ENCODE measurements at regions not wholly inside any gene's neighbourhood (a gene's known extent, or its start where the extent isn't known, plus 50 kb on each side); places are given as distances from the start of the nearest gene placed in this dataset.

GRCh38 chr13:89486709-89487108 is 1815.5 kb downstream of the SLITRK5 start:
- TF ChIP-seq POLR2AphosphoS5 (IDR thresholded peaks at IDR 0.05; ENCODE audit: low read depth), result no peak
- TF ChIP-seq REST (IDR thresholded peaks at IDR 0.05; ENCODE audit: insufficient replicate concordance, low read depth), result no peak
- TF ChIP-seq GABPA (IDR thresholded peaks at IDR 0.05; ENCODE audit: low read depth), result no peak
- TF ChIP-seq CTCF (IDR thresholded peaks at IDR 0.05; ENCODE audit: insufficient read depth, low read length), result no peak
- TF ChIP-seq SPI1 (IDR thresholded peaks at IDR 0.05; ENCODE audit: borderline replicate concordance, low read depth), result no peak
- Histone ChIP-seq H3K27me3 (ENCODE audit: insufficient read depth, poor library complexity, severe bottlenecking) (no peaks in the 10 kb centered on the region), H3K4me3 (replicated peaks; ENCODE audit: insufficient read depth, low read length) (no peak overlapping the region), H3K27ac (replicated peaks) (no peak overlapping the region)
- DNase-seq (ENCODE audit: low read depth in 1 of 2, low spot score in 1 of 2), result no peak

- Histone ChIP-seq H3K4me3 (replicated peaks; ENCODE audit: insufficient read depth, low read length) (no peak overlapping the region), H3K27ac (replicated peaks) (no peak overlapping the region), H3K27me3 (ENCODE audit: insufficient read depth, poor library complexity, severe bottlenecking) (no peaks in the 10 kb centered on the region)
- DNase-seq (ENCODE audit: low read depth in 1 of 2, low spot score in 1 of 2), result no peak
- no peak for TF ChIP-seq REST (IDR thresholded peaks at IDR 0.05; ENCODE audit: insufficient replicate concordance, low read depth)
- TF ChIP-seq SPI1 (IDR thresholded peaks at IDR 0.05; ENCODE audit: borderline replicate concordance, low read depth), result no peak
These were observed 1819.5 kb downstream of the SLITRK5 start for GRCh38 chr13:89490661-89491060.

GRCh38 chr13:89496478-89496877 is 1825.3 kb downstream of the SLITRK5 start:
- TF ChIP-seq GABPA (IDR thresholded peaks at IDR 0.05; ENCODE audit: low read depth) (no peak), SPI1 (IDR thresholded peaks at IDR 0.05; ENCODE audit: borderline replicate concordance, low read depth) (no peak), POLR2AphosphoS5 (IDR thresholded peaks at IDR 0.05; ENCODE audit: low read depth) (no peak), CTCF (IDR thresholded peaks at IDR 0.05; ENCODE audit: insufficient read depth, low read length) (no peak), REST (IDR thresholded peaks at IDR 0.05; ENCODE audit: insufficient replicate concordance, low read depth) (no peak)
- no peak overlapping the region for H3K27ac ChIP-seq (replicated peaks)
- no peak for DNase-seq (ENCODE audit: low read depth in 1 of 2, low spot score in 1 of 2)

GRCh38 chr13:89497658-89498057 is 1826.5 kb downstream of the SLITRK5 start:
- Histone ChIP-seq H3K27me3 (ENCODE audit: insufficient read depth, poor library complexity, severe bottlenecking) (no peaks in the 10 kb centered on the region), H3K4me3 (replicated peaks; ENCODE audit: insufficient read depth, low read length) (no peak overlapping the region), H3K27ac (replicated peaks) (no peak overlapping the region)
- no peak for TF ChIP-seq REST (IDR thresholded peaks at IDR 0.05; ENCODE audit: insufficient replicate concordance, low read depth)
- no peak for TF ChIP-seq CTCF (IDR thresholded peaks at IDR 0.05; ENCODE audit: insufficient read depth, low read length)
- no peak for TF ChIP-seq POLR2AphosphoS5 (IDR thresholded peaks at IDR 0.05; ENCODE audit: low read depth)
- TF ChIP-seq SPI1 (IDR thresholded peaks at IDR 0.05; ENCODE audit: borderline replicate concordance, low read depth), result no peak
- no peak for TF ChIP-seq GABPA (IDR thresholded peaks at IDR 0.05; ENCODE audit: low read depth)
- no peak for DNase-seq (ENCODE audit: low read depth in 1 of 2, low spot score in 1 of 2)

More at GRCh38 chr13:89496478-89496877, 1825.3 kb downstream of the SLITRK5 start:
- H3K27me3 ChIP-seq (ENCODE audit: insufficient read depth, poor library complexity, severe bottlenecking), result no peaks in the 10 kb centered on the region
- no peak overlapping the region for H3K4me3 ChIP-seq (replicated peaks; ENCODE audit: insufficient read depth, low read length)
